Fibroblast of lung (primary cell): ENCODE measurements at regions not wholly inside any gene's neighbourhood (a gene's known extent, or its start where the extent isn't known, plus 50 kb on each side); places are given as distances from the start of the nearest gene placed in this dataset.

Experiments used
- DNase-seq, 2 donors: peaks; one replicate each; pipeline versions ENCODE4 v3.0.0 to v3.0.0-alpha.2; 2010; ENCODE audit warnings: low read depth in 2 of 2
- H2AFZ ChIP-seq: 2 replicates; pipeline ENCODE4 v1.5.1; 2012; ENCODE audit warnings: low read length, control low read depth, inconsistent platforms
- H3K27ac ChIP-seq: 2 replicates; pipeline ENCODE4 v1.5.1; 2011; ENCODE audit warnings: low read length, control low read depth; ENCODE audit not compliant: insufficient read depth
- H3K27me3 ChIP-seq: 2 replicates; pipeline ENCODE4 v1.5.1; 2011; ENCODE audit warnings: mild to moderate bottlenecking, low read length; ENCODE audit not compliant: control insufficient read depth, insufficient read depth
- H3K36me3 ChIP-seq: 2 replicates; pipeline ENCODE4 v1.5.1; 2011; ENCODE audit warnings: low read length; ENCODE audit not compliant: control insufficient read depth, insufficient read depth
- H3K4me1 ChIP-seq: 2 replicates; pipeline ENCODE4 v1.5.1; 2011; ENCODE audit warnings: low read length; ENCODE audit not compliant: control insufficient read depth, insufficient read depth; ENCODE audit errors: extremely low read depth
- H3K4me2 ChIP-seq: 2 replicates; pipeline ENCODE4 v1.5.1; 2011; ENCODE audit warnings: low read length, control low read depth; ENCODE audit not compliant: insufficient read depth; ENCODE audit errors: extremely low read depth
- H3K4me3 ChIP-seq, 4 experiments: fragments of 200-600 bp in 1 of 4; sonication (generic) in 1 of 4; replicated peaks in 1 of 4; 2 replicates each; pipeline ENCODE4 v1.5.1; 2011 to 2016; ENCODE audit warnings: low read length in 4 of 4, low read depth in 3 of 4, mild to moderate bottlenecking in 3 of 4, control low read depth in 2 of 4, inconsistent platforms in 1 of 4, mixed read lengths in 1 of 4; ENCODE audit not compliant: insufficient read depth in 1 of 4; ENCODE audit errors: control extremely low read depth in 1 of 4
- H3K79me2 ChIP-seq: 2 replicates; pipeline ENCODE4 v1.5.1; 2012; ENCODE audit warnings: mild to moderate bottlenecking, low read length, inconsistent platforms; ENCODE audit not compliant: control insufficient read depth, insufficient read depth
- H3K9ac ChIP-seq: 2 replicates; pipeline ENCODE4 v1.5.1; 2011; ENCODE audit warnings: mild to moderate bottlenecking, low read length, control low read depth; ENCODE audit not compliant: insufficient read depth
- H3K9me3 ChIP-seq: 2 replicates; pipeline ENCODE4 v1.5.1; 2012; ENCODE audit warnings: low read depth, low read length; ENCODE audit not compliant: control insufficient read depth, insufficient read depth
- H4K20me1 ChIP-seq: 2 replicates; pipeline ENCODE4 v1.5.1; 2011; ENCODE audit warnings: low read length; ENCODE audit not compliant: control insufficient read depth, insufficient read depth; ENCODE audit errors: extremely low read depth
- EZH2 ChIP-seq: IDR thresholded peaks from 2 replicates; pipeline ENCODE4 v1.5.1; 2012; ENCODE audit warnings: low read length, control low read depth, mild to moderate bottlenecking; ENCODE audit errors: missing control alignments
- TF ChIP-seq, protein P1 (sequence below), 2 donors: IDR thresholded peaks in 1 of 2; conservative IDR thresholded peaks in 1 of 2; 1 replicate in 1 of 2; 2 replicates in 1 of 2; pipeline ENCODE4 v1.5.1; 2011 to 2012; ENCODE audit warnings: low read length in 2 of 2, control low read depth in 1 of 2, inconsistent platforms in 1 of 2, low read depth in 1 of 2, mild to moderate bottlenecking in 1 of 2

DNA sequence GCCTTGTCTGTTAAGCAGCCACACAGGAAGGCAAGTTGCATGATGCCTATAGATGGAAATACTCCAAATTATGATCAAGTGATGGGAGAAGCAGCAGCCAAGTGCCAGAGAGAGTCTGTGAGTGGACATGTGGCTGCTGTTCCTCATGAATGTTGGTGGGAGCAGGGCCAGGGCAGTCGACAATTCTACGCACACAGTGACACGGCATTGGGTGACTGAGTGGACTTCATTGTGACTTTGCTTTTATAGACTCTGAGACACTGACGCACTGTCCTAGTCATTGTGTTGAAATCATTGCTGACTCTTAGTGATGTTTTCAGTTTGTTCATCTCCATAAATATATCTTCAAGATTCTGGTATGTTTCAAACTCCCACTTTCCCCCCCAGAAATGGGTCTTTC lies 246.3 kb upstream of the SEMA6D start:
- Histone ChIP-seq H4K20me1 (no peaks in the 10 kb centered on the region), H3K4me1 (no peaks in the 10 kb centered on the region), H3K9me3 (no peaks in the 10 kb centered on the region), H3K79me2 (no peaks in the 10 kb centered on the region), H3K4me2 (no peak overlapping the region), H3K27me3 (no peaks in the 10 kb centered on the region), H3K4me3 (no peak overlapping the region), H3K27ac (no peak overlapping the region), H3K36me3 (no peaks in the 10 kb centered on the region), H3K9ac (no peak overlapping the region), H2AFZ (peak overlapping the region; percentile 38)
- DNase-seq: peak in 1 of 2 donors; percentile 46
- TF ChIP-seq, protein P1, sequence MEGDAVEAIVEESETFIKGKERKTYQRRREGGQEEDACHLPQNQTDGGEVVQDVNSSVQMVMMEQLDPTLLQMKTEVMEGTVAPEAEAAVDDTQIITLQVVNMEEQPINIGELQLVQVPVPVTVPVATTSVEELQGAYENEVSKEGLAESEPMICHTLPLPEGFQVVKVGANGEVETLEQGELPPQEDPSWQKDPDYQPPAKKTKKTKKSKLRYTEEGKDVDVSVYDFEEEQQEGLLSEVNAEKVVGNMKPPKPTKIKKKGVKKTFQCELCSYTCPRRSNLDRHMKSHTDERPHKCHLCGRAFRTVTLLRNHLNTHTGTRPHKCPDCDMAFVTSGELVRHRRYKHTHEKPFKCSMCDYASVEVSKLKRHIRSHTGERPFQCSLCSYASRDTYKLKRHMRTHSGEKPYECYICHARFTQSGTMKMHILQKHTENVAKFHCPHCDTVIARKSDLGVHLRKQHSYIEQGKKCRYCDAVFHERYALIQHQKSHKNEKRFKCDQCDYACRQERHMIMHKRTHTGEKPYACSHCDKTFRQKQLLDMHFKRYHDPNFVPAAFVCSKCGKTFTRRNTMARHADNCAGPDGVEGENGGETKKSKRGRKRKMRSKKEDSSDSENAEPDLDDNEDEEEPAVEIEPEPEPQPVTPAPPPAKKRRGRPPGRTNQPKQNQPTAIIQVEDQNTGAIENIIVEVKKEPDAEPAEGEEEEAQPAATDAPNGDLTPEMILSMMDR (conservative IDR thresholded peaks at IDR 0.05 in 1 of 2, IDR thresholded peaks at IDR 0.05 in 1 of 2; ENCODE audit: low read depth in 1 of 2, low read length in 2 of 2): no peak
- no peak for TF ChIP-seq EZH2

DNA sequence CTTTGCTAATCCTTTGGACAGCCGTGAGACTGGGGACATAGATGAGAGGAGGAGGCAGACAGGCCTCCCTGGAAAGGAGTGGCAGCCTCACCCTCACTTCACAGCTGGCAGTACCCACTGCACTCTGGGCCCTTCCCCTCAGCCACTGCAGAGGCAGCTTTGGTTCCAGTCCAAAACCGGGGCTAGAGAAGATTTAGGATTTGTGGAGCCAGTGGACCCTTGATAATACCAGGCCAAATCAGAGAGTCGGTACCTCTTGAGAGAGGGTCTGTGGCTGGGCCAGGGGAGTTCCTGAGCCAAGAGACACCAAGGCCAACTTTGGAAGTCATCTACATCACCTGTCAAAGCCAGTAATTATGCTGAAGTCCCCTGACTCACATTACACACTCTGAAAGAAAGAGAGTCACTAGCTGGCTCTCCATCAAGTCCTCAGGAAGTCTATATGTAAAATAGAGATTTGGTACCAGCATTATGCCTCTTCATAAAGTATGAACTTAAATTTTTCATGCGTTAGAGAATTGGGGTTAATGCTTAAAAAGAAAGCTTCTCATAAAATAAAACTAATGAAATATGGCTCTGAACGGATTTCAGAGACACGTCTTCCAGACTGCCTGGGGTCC lies 244.1 kb upstream of the SEMA6D start:
- no peak overlapping the region for H3K9ac ChIP-seq

DNA sequence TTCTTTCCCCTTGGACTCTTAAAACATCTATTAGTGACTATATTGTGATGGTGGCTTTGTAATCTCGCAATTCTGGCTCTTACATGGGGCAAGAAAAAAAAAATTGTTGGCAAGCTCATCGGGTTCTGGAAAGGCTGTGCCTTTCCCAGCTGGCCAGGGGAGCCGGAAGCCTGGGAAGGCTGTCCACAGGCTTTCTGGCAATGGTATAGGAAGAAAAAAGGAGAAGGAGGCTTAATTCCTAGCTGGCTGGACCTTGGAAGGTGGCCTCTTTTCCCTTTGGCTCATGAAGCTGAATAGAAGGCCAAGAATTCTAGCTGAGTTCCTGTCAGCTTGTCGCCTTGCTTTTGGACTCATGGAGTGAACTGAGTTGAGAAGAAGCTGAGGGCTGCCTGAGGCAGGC lies 243.5 kb upstream of the SEMA6D start:
- H3K9ac ChIP-seq: no peak overlapping the region
- H2AFZ ChIP-seq: no peak overlapping the region
- no peaks in the 10 kb centered on the region for H3K9me3 ChIP-seq
- H3K27me3 ChIP-seq: no peaks in the 10 kb centered on the region
- TF ChIP-seq, protein P1 (conservative IDR thresholded peaks at IDR 0.05 in 1 of 2, IDR thresholded peaks at IDR 0.05 in 1 of 2; ENCODE audit: low read depth in 1 of 2, low read length in 2 of 2): no peak
- TF ChIP-seq EZH2: no peak
- H4K20me1 ChIP-seq: no peaks in the 10 kb centered on the region
- no peak overlapping the region for H3K27ac ChIP-seq
- H3K36me3 ChIP-seq: no peaks in the 10 kb centered on the region
- H3K4me2 ChIP-seq: no peak overlapping the region
- H3K4me3 ChIP-seq: no peak overlapping the region
- peak; percentile 46 to 79 for DNase-seq
- H3K4me1 ChIP-seq: no peaks in the 10 kb centered on the region
- H3K79me2 ChIP-seq: no peaks in the 10 kb centered on the region

More for the DNA sequence above, 244.1 kb upstream of the SEMA6D start:
- Histone ChIP-seq H3K4me1 (no peaks in the 10 kb centered on the region), H3K4me2 (no peak overlapping the region), H2AFZ (no peak overlapping the region), H3K27me3 (no peaks in the 10 kb centered on the region), H3K4me3 (no peak overlapping the region), H3K36me3 (no peaks in the 10 kb centered on the region), H4K20me1 (no peaks in the 10 kb centered on the region), H3K79me2 (no peaks in the 10 kb centered on the region), H3K9me3 (no peaks in the 10 kb centered on the region), H3K27ac (no peak overlapping the region)
- no peak for DNase-seq
- TF ChIP-seq EZH2: no peak
- TF ChIP-seq, protein P1 (conservative IDR thresholded peaks at IDR 0.05 in 1 of 2, IDR thresholded peaks at IDR 0.05 in 1 of 2; ENCODE audit: low read depth in 1 of 2, low read length in 2 of 2): no peak
